Breast epithelium (tissue), 4 donors: ENCODE measurements at regions not wholly inside any gene's neighbourhood (a gene's known extent, or its start where the extent isn't known, plus 50 kb on each side); places are given as distances from the start of the nearest gene placed in this dataset.
"Not testable (repeated sequence)": the region's sequence is repeated elsewhere in the genome, so short reads cannot be mapped to it uniquely, and the experiment has no call there.

Experiments used
- DNase-seq, 2 donors: peaks; one replicate each; pipeline ENCODE4 v3.0.0-alpha.2; 2019; ENCODE audit warnings: low spot score in 2 of 2
- H3K27ac ChIP-seq, 2 donors: fragments of 200-600 bp; sonication (generic) in 1 of 2; one replicate each; pipeline ENCODE4 v1.5.1; 2016 to 2019; ENCODE audit warnings: mild to moderate bottlenecking in 1 of 2
- H3K27me3 ChIP-seq, 2 donors: fragments of 200-600 bp; sonication (generic) in 1 of 2; one replicate each; pipeline versions ENCODE4 v1.5.1 to v1.6.0; 2017 to 2019; ENCODE audit warnings: control low read depth in 1 of 2, mild to moderate bottlenecking in 1 of 2
- H3K36me3 ChIP-seq: fragments of 200-600 bp; one replicate; pipeline ENCODE4 v1.5.1; 2019
- H3K4me1 ChIP-seq, 2 donors: fragments of 200-600 bp; sonication (generic); one replicate each; pipeline ENCODE4 v1.5.1; 2016 to 2019; ENCODE audit warnings: control low read depth in 1 of 2
- H3K4me3 ChIP-seq, 3 donors: fragments of 200-600 bp; sonication (generic); 1 replicate in 2 of 3; 2 replicates in 1 of 3; pipeline ENCODE4 v1.5.1; 2016 to 2019; ENCODE audit warnings: mild to moderate bottlenecking in 3 of 3, moderate library complexity in 2 of 3
- H3K9me3 ChIP-seq, 2 donors: fragments of 200-600 bp; sonication (generic) in 1 of 2; one replicate each; pipeline ENCODE4 v1.5.1; 2016 to 2019; ENCODE audit warnings: control low read depth in 1 of 2
- CTCF ChIP-seq, 3 donors: fragments of 450-650 bp; IDR thresholded peaks; one replicate each; pipeline ENCODE4 v1.5.1; 2016 to 2017; ENCODE audit warnings: antibody characterized with exemption in 3 of 3, mild to moderate bottlenecking in 3 of 3, moderate library complexity in 3 of 3
- POLR2A ChIP-seq: fragments of 450-650 bp; IDR thresholded peaks from one replicate; pipeline ENCODE4 v1.6.1; 2016; ENCODE audit warnings: antibody characterized with exemption, mild to moderate bottlenecking, moderate library complexity
- POLR2AphosphoS5 ChIP-seq, 3 donors: sonication (generic); formaldehyde crosslinking; IDR thresholded peaks; one replicate each; pipeline ENCODE4 v1.6.1; 2017; ENCODE audit warnings: antibody characterized with exemption in 3 of 3
- intact Hi-C: fragments of 100-400 bp; cut with DNase I; formaldehyde crosslinking; loops from one replicate; pipeline ENCODE4 v1.15.1; 2023; ENCODE audit warnings: low total_unique reads

- intact Hi-C loops, result no loop called here
- H3K27ac ChIP-seq, result no peak overlapping the region
- TF ChIP-seq POLR2AphosphoS5 (IDR thresholded peaks at IDR 0.05) (no peak), CTCF (IDR thresholded peaks at IDR 0.05) (no peak), POLR2A (no peak)
- no peaks in the 10 kb centered on the region for H3K27me3 ChIP-seq
- no peak for DNase-seq
- no peaks in the 10 kb centered on the region for H3K4me1 ChIP-seq
- H3K4me3 ChIP-seq, result no peak overlapping the region
- no peaks in the 10 kb centered on the region for H3K9me3 ChIP-seq
- no peaks in the 10 kb centered on the region for H3K36me3 ChIP-seq
Observed at GRCh38 chr3:106305127-106305526, 436.3 kb upstream of the CBLB start.

GRCh38 chr3:106305882-106306435, 437.1 kb upstream of the CBLB start:
- Histone ChIP-seq H3K36me3 (no peaks in the 10 kb centered on the region), H3K9me3 (no peaks in the 10 kb centered on the region), H3K27me3 (no peaks in the 10 kb centered on the region), H3K4me3 (no peak overlapping the region), H3K4me1 (no peaks in the 10 kb centered on the region), H3K27ac (no peak overlapping the region)
- intact Hi-C loops, result no loop called here
- TF ChIP-seq POLR2A (no peak), CTCF (IDR thresholded peaks at IDR 0.05) (no peak), POLR2AphosphoS5 (IDR thresholded peaks at IDR 0.05) (no peak)
- DNase-seq, result no peak

- no peak overlapping the region for H3K4me3 ChIP-seq
- no peaks in the 10 kb centered on the region for H3K36me3 ChIP-seq
- no peaks in the 10 kb centered on the region for H3K27me3 ChIP-seq
- H3K9me3 ChIP-seq, result no peaks in the 10 kb centered on the region
- no peak for TF ChIP-seq POLR2AphosphoS5 (IDR thresholded peaks at IDR 0.05)
- TF ChIP-seq POLR2A, result no peak
- no peak for TF ChIP-seq CTCF (IDR thresholded peaks at IDR 0.05)
- intact Hi-C loops, result no loop called here
- H3K27ac ChIP-seq, result no peak overlapping the region
- DNase-seq, result no peak
- no peaks in the 10 kb centered on the region for H3K4me1 ChIP-seq
Observed at GRCh38 chr3:106309274-106309673, 440.5 kb upstream of the CBLB start.

- H3K9me3 ChIP-seq, H3K27ac ChIP-seq, DNase-seq, H3K27me3 ChIP-seq, intact Hi-C loops, H3K4me3 ChIP-seq, H3K36me3 ChIP-seq, H3K4me1 ChIP-seq: not testable (repeated sequence)
Observed at GRCh38 chr3:106309798-106310197, 441.0 kb upstream of the CBLB start.

- no peak overlapping the region for H3K27ac ChIP-seq
- H3K27me3 ChIP-seq, result no peaks in the 10 kb centered on the region
- H3K4me3 ChIP-seq, result no peak overlapping the region
- no peaks in the 10 kb centered on the region for H3K9me3 ChIP-seq
- no peak for TF ChIP-seq POLR2A
- TF ChIP-seq POLR2AphosphoS5 (IDR thresholded peaks at IDR 0.05), result no peak
- TF ChIP-seq CTCF (IDR thresholded peaks at IDR 0.05), result no peak
- intact Hi-C loops, result no loop called here
- no peaks in the 10 kb centered on the region for H3K36me3 ChIP-seq
- H3K4me1 ChIP-seq, result no peaks in the 10 kb centered on the region
- no peak for DNase-seq
Observed at GRCh38 chr3:106317141-106318055, 448.6 kb upstream of the CBLB start.

GRCh38 chr3:106321438-106321837, 452.6 kb upstream of the CBLB start:
- H3K27me3 ChIP-seq, H3K27ac ChIP-seq, H3K36me3 ChIP-seq, intact Hi-C loops, H3K9me3 ChIP-seq, DNase-seq, H3K4me1 ChIP-seq, H3K4me3 ChIP-seq: not testable (repeated sequence)
